GM12801 (cell line): ENCODE measurements at regions not wholly inside any gene's neighbourhood (a gene's known extent, or its start where the extent isn't known, plus 50 kb on each side); places are given as distances from the start of the nearest gene placed in this dataset.

Experiments
- CTCF ChIP-seq: IDR thresholded peaks from one replicate; pipeline ENCODE4 v1.5.1; 2011; ENCODE audit warnings: control low read depth; ENCODE audit not compliant: insufficient read length; ENCODE audit errors: extremely low read depth

DNA sequence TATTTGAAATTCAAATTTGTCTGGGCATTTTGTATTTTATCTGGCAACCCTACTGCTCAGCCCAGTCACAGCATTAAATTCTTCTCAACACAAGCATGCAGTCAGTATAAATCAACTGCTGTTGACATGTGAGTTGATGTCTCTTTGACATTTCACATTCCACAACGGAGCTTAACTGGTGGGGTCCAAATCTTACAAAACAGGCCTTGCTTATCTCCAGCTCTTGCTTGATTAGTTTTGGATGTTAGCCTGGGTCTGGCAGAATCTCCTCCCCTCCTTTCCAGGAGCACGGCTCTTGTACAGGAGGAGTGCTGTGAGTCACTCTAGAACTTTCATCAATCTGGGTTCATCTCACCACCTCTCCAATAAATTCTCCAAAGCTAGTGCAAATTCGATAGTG is 80.8 kb upstream of the PHACTR1 start:
- TF ChIP-seq CTCF = no peak

DNA sequence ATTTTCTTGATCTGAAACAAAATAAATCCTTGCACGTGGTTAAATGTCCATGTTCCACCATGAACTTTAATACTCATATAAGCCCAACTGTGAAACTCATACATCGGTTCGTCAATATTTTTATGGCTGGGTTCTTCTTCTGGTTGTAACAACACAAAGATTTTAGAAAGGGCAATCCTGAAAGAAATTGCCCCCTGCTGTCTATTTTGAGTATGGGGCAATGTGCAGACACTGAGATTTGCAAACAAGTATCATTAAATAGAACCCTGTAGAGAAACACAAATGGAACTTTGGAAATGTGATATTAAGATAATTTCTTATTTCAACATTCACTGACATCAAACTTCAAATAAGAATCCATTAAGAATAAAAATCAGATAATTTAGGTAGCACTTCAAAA is 80.2 kb upstream of the PHACTR1 start:
- no peak for TF ChIP-seq CTCF

DNA sequence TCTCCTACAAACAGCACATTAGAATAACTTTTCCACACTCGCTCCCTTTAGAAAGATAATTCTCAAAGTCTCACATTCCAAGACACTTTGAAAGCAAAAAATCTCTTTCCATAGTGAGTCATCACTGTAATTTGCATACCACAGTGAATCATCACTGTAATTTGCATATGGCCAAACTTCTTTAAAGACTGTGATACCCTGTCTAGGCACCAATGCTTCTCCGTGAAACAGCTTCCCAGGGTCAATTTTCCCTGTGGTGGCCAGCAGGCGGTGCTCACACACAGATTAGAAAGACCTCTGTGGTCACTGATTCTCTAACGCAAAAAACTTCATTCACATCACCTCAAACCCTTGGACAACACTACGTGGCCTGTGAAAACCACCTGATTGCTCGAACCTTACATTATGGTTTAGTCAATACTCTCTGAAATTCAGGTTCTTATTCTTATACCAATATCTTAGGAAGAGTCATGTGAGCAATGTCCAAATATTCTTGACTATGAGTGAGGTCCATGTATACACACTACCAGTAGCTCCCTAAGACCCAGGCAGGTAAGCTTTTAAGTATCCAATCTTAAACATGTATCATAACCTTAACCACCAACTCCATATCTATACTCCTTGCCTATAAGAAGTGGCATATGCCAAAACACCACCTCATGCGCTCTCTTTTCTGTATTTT is 78.5 kb upstream of the PHACTR1 start:
- TF ChIP-seq CTCF = peak; percentile 70

DNA sequence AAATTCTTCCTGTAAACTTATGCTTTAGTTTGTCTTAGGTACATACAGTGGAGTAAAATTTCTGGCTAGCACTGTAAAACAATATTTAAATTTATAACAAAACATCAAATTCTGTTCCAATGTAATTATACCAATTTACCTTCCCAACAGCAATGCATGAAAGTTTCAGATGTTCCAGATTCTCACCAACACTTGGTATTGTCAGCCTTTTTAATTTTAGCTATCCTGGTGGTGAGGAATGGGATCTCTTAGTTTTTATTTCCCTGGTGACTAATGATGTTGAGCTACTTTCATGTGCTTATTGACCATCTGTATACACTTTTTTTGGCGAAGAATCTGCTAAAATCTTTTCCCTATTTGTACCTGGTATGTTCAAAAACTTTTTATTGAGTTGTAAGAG is 76.1 kb upstream of the PHACTR1 start:
- TF ChIP-seq CTCF = no peak

DNA sequence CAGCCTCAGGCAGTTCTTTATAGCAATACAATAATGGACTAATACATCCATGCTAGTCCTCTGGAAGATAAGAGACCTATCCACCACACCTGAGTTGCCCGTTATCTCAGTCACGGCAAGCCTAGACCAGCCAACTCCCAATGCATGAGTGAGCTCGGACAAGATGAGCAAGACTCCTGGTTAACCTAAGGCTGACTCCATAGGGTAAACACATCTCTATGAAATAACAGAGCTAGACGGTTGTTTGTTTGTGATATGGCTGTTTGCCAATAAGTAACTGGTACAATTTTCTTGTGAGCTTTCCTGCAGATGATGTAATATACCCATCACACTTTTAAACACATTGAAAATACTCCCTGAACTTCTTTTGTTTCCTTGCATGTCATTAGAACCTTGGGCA is 70.6 kb upstream of the PHACTR1 start:
- TF ChIP-seq CTCF = no peak

- TF ChIP-seq CTCF = no peak
Observed at GRCh38 chr6:12648171-12648570, 68.4 kb upstream of the PHACTR1 start.

DNA sequence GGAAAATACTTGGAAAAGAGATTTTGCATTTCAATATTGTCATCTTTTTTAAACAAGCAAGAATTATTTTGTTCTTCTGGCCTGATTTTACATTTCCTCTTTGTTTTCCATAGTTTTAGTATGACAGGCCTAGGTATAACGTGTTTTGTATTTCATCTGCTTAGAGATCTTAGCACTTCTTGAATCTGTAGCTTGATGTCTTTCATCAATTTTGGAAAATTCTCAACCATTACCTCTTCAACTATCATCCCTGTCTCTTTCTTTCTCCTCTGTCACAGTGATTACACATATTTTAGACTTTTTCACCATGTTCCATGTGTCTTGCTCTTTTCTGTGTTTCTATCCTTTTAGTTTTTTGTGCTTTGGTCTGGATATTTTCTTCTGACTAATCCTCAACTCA is 67.2 kb upstream of the PHACTR1 start:
- no peak for TF ChIP-seq CTCF

- TF ChIP-seq CTCF = no peak
Observed at GRCh38 chr6:12653486-12653885, 63.1 kb upstream of the PHACTR1 start.
